HEK293 (cell line): ENCODE measurements at regions not wholly inside any gene's neighbourhood (a gene's known extent, or its start where the extent isn't known, plus 50 kb on each side); places are given as distances from the start of the nearest gene placed in this dataset.

Experiments
- CTCF ChIA-PET: fragments of 350-600 bp; formaldehyde crosslinking; extraction: SDS; loops from one replicate; lab custom pipeline; 2021; ENCODE audit warnings: antibody characterized with exemption; lab: Yijun Ruan, JAX
- POLR2A ChIA-PET: fragments of 300-600 bp; formaldehyde crosslinking; extraction: SDS; loops from one replicate; lab custom pipeline; 2020; ENCODE audit warnings: antibody characterized with exemption, inconsistent platforms; lab: Yijun Ruan, JAX
- H3K27ac ChIP-seq: fragments of 200-500 bp; sonication (Bioruptor generic); 2 replicates; pipeline ENCODE4 v1.5.1; 2014; ENCODE audit warnings: low read depth, low read length, control low read depth, inconsistent platforms; ENCODE audit errors: extremely low read depth
- H3K36me3 ChIP-seq, 2 experiments: fragments of 200-500 bp in 1 of 2; sonication (Bioruptor generic) in 1 of 2; 1 replicate in 1 of 2; 2 replicates in 1 of 2; pipeline ENCODE4 v1.5.1; 2014 to 2017; ENCODE audit warnings: inconsistent platforms in 2 of 2, low read length in 2 of 2; ENCODE audit not compliant: control insufficient read depth in 2 of 2, insufficient read depth in 1 of 2
- H3K4me1 ChIP-seq: fragments of 200-500 bp; sonication (Bioruptor generic); 2 replicates; pipeline ENCODE4 v1.5.1; 2014; ENCODE audit warnings: mild to moderate bottlenecking, low read length, inconsistent platforms; ENCODE audit not compliant: control insufficient read depth, insufficient read depth
- H3K4me3 ChIP-seq: 2 replicates; pipeline ENCODE4 v1.5.1; 2011; ENCODE audit warnings: low read depth, mild to moderate bottlenecking, control low read depth, low read length, moderate library complexity
- H3K9me3 ChIP-seq: fragments of 200-500 bp; sonication (Bioruptor generic); 2 replicates; pipeline ENCODE4 v1.5.1; 2014; ENCODE audit warnings: low read depth, low read length, inconsistent platforms; ENCODE audit not compliant: control insufficient read depth, insufficient read depth
- BCL6B ChIP-seq: fragments of 450-650 bp; formaldehyde crosslinking; IDR thresholded peaks from 2 replicates; pipeline ENCODE4 v1.5.1; 2017; ENCODE audit warnings: missing biosample characterization, missing genetic modification characterization
- HOXA7 ChIP-seq: sonication (generic); formaldehyde crosslinking; IDR thresholded peaks from 2 replicates; pipeline ENCODE4 v1.8.1; 2022; ENCODE audit warnings: missing genetic modification reagents, borderline replicate concordance
- PRDM1 ChIP-seq: fragments of 450-650 bp; formaldehyde crosslinking; IDR thresholded peaks from 2 replicates; pipeline ENCODE4; 2016; ENCODE audit warnings: missing biosample characterization, missing genetic modification characterization
- PRDM10 ChIP-seq: fragments of 450-650 bp; formaldehyde crosslinking; IDR thresholded peaks from 2 replicates; pipeline ENCODE4 v1.5.1; 2016; ENCODE audit warnings: missing biosample characterization, missing genetic modification characterization
- SP3 ChIP-seq: fragments of 450-650 bp; formaldehyde crosslinking; IDR thresholded peaks from 2 replicates; pipeline ENCODE4 v1.5.1; 2016; ENCODE audit warnings: missing biosample characterization, missing genetic modification characterization
- SP7 ChIP-seq: fragments of 450-650 bp; formaldehyde crosslinking; IDR thresholded peaks from 2 replicates; pipeline ENCODE4 v1.5.1; 2016; ENCODE audit warnings: missing biosample characterization, missing genetic modification characterization
- ZNF175 ChIP-seq: fragments of 450-650 bp; formaldehyde crosslinking; IDR thresholded peaks from 2 replicates; pipeline ENCODE4 v1.5.1; 2016; ENCODE audit warnings: missing biosample characterization, missing genetic modification characterization
- ZNF18 ChIP-seq: fragments of 450-650 bp; formaldehyde crosslinking; IDR thresholded peaks from 2 replicates; pipeline ENCODE4 v1.5.1; 2016; ENCODE audit warnings: missing biosample characterization, missing genetic modification characterization
- ZNF184 ChIP-seq: fragments of 450-650 bp; IDR thresholded peaks from 2 replicates; pipeline ENCODE4 v1.5.1; 2018; ENCODE audit warnings: missing biosample characterization, mild to moderate bottlenecking, missing genetic modification characterization
- ZNF248 ChIP-seq: fragments of 450-650 bp; formaldehyde crosslinking; IDR thresholded peaks from 2 replicates; pipeline ENCODE4 v1.5.1; 2017; ENCODE audit warnings: missing biosample characterization, missing genetic modification characterization
- ZNF266 ChIP-seq: fragments of 450-650 bp; formaldehyde crosslinking; IDR thresholded peaks from 2 replicates; pipeline ENCODE4 v1.5.1; 2016; ENCODE audit warnings: missing biosample characterization, missing genetic modification characterization, low read depth
- ZNF280D ChIP-seq: fragments of 450-650 bp; formaldehyde crosslinking; IDR thresholded peaks from 2 replicates; pipeline ENCODE4 v1.5.1; 2016; ENCODE audit warnings: missing biosample characterization, missing genetic modification characterization
- ZNF37A ChIP-seq: fragments of 450-650 bp; IDR thresholded peaks from 2 replicates; pipeline ENCODE4 v1.5.1; 2018; ENCODE audit warnings: missing biosample characterization, missing genetic modification characterization
- ZNF433 ChIP-seq: fragments of 450-650 bp; formaldehyde crosslinking; IDR thresholded peaks from 2 replicates; pipeline ENCODE4 v1.5.1; 2016; ENCODE audit warnings: missing biosample characterization, missing genetic modification characterization, low read depth
- ZNF48 ChIP-seq: fragments of 450-650 bp; formaldehyde crosslinking; IDR thresholded peaks from 2 replicates; pipeline ENCODE4 v1.5.1; 2016; ENCODE audit warnings: missing biosample characterization, missing genetic modification characterization
- ZNF624 ChIP-seq: fragments of 450-650 bp; formaldehyde crosslinking; IDR thresholded peaks from 2 replicates; pipeline ENCODE4 v1.5.1; 2017; ENCODE audit warnings: missing biosample characterization, missing genetic modification characterization
- ZNF707 ChIP-seq: fragments of 450-650 bp; formaldehyde crosslinking; IDR thresholded peaks from 2 replicates; pipeline ENCODE4 v1.5.1; 2016; ENCODE audit warnings: missing biosample characterization, missing genetic modification characterization
- ZNF776 ChIP-seq: fragments of 450-650 bp; formaldehyde crosslinking; IDR thresholded peaks from 2 replicates; pipeline ENCODE4 v1.5.0; 2017; ENCODE audit warnings: missing biosample characterization, missing genetic modification characterization, borderline replicate concordance
- ZSCAN16 ChIP-seq: fragments of 450-650 bp; formaldehyde crosslinking; IDR thresholded peaks from 2 replicates; pipeline ENCODE4 v1.5.1; 2016; ENCODE audit warnings: missing biosample characterization, missing genetic modification characterization
- ZSCAN23 ChIP-seq: fragments of 450-650 bp; formaldehyde crosslinking; IDR thresholded peaks from 2 replicates; pipeline ENCODE4 v1.5.1; 2016; ENCODE audit warnings: missing biosample characterization, missing genetic modification characterization
- ZSCAN30 ChIP-seq: fragments of 450-650 bp; IDR thresholded peaks from 2 replicates; pipeline ENCODE4 v1.5.1; 2018; ENCODE audit warnings: missing biosample characterization, mild to moderate bottlenecking, missing genetic modification characterization, moderate library complexity
- TF ChIP-seq, protein P1 (sequence below): fragments of 450-650 bp; formaldehyde crosslinking; IDR thresholded peaks from 2 replicates; pipeline ENCODE4 v1.5.1; 2017; ENCODE audit warnings: missing biosample characterization, missing genetic modification characterization

DNA sequence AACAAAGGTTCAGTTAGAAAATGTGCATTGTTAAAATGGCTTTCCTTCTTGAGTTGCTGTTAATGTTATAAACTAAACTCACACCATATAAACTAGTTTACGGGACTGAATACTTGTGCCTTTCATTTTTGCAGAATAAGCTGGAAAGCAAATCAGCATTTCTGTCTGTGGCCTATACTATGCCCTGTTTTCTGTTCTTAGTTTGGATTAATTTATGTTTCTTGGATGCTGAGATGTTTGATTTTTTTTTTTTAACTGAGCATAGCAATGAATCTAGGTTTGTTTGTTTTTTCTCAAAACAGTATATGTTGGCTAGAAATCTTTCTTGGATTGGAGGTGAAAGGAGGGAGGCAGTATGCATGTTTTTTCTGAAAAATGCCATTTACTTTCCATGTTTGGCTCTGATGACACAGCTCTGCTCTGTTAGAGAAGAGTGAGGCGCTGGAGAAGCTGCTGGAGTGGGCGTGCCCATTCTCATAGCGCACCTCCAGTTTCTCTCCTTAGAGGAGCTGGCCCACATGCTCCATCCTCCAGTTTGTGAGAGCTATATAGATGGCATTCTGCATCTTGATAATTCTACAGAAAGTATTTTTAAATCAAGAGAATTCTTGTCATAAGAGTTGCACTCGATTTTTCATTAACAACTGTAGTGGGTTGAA is 423.6 kb upstream of the TPM1 start:
- Histone ChIP-seq H3K9me3 (no peaks in the 10 kb centered on the region), H3K4me3 (no peak overlapping the region), H3K4me1 (no peaks in the 10 kb centered on the region), H3K36me3 (no peaks in the 10 kb centered on the region), H3K27ac (no peak overlapping the region)
- TF ChIP-seq, protein P1, sequence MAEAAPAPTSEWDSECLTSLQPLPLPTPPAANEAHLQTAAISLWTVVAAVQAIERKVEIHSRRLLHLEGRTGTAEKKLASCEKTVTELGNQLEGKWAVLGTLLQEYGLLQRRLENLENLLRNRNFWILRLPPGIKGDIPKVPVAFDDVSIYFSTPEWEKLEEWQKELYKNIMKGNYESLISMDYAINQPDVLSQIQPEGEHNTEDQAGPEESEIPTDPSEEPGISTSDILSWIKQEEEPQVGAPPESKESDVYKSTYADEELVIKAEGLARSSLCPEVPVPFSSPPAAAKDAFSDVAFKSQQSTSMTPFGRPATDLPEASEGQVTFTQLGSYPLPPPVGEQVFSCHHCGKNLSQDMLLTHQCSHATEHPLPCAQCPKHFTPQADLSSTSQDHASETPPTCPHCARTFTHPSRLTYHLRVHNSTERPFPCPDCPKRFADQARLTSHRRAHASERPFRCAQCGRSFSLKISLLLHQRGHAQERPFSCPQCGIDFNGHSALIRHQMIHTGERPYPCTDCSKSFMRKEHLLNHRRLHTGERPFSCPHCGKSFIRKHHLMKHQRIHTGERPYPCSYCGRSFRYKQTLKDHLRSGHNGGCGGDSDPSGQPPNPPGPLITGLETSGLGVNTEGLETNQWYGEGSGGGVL (tag by site-specific recombination) = no peak
- TF ChIP-seq ZNF37A (tag by site-specific recombination) = no peak
- TF ChIP-seq ZNF433 (tag by site-specific recombination) = no peak
- TF ChIP-seq HOXA7 = no peak
- TF ChIP-seq ZSCAN16 = no peak
- TF ChIP-seq ZNF175 (tag by site-specific recombination) = no peak
- TF ChIP-seq ZNF184 (tag by site-specific recombination) = no peak
- no peak for TF ChIP-seq ZNF18 (tag by site-specific recombination)
- no peak for TF ChIP-seq BCL6B (tag by site-specific recombination)
- TF ChIP-seq PRDM1 (tag by site-specific recombination) = no peak
- no peak for TF ChIP-seq ZNF624 (tag by site-specific recombination)
- no peak for TF ChIP-seq ZNF776 (tag by site-specific recombination)
- CTCF ChIA-PET = interaction anchor here (0.7 kb wide), 1 partner anchor 378 kb away, joined by 3 read pairs; no protein-coding TSS in a partner anchor
- POLR2A ChIA-PET = interaction anchor here (0.7 kb wide), 1 partner anchor 60 kb away, joined by 3 read pairs; no protein-coding TSS in a partner anchor

GRCh38 chr15:62619526-62619925 is 423.0 kb upstream of the TPM1 start:
- no peak for TF ChIP-seq PRDM1 (tag by site-specific recombination)
- no peak for TF ChIP-seq ZSCAN23
- TF ChIP-seq PRDM10 (tag by site-specific recombination) = no peak
- no peak for TF ChIP-seq SP7 (tag by site-specific recombination)
- TF ChIP-seq ZNF248 (tag by site-specific recombination) = no peak
- TF ChIP-seq ZNF48 (tag by site-specific recombination) = no peak
- no peak for TF ChIP-seq ZNF266 (tag by site-specific recombination)
- no peak for TF ChIP-seq ZNF707 (tag by site-specific recombination)
- TF ChIP-seq SP3 = no peak
- no peak for TF ChIP-seq ZSCAN30
- TF ChIP-seq ZNF280D (tag by site-specific recombination) = no peak
- TF ChIP-seq, all 188 proteins: peak for 0
- ChIA-PET CTCF (no interaction called here), POLR2A (interaction anchor here (0.7 kb wide), 1 partner anchor 61 kb away, joined by 3 read pairs; no protein-coding TSS in a partner anchor)
- Histone ChIP-seq H3K9me3 (no peaks in the 10 kb centered on the region), H3K4me3 (no peak overlapping the region), H3K36me3 (no peaks in the 10 kb centered on the region), H3K4me1 (no peaks in the 10 kb centered on the region), H3K27ac (no peak overlapping the region)
